H1 (cell line): ENCODE measurements at regions not wholly inside any gene's neighbourhood (a gene's known extent, or its start where the extent isn't known, plus 50 kb on each side); places are given as distances from the start of the nearest gene placed in this dataset.

Experiments
- CTCF ChIA-PET: fragments of 300-600 bp; sonication (Branson Sonifier 250); formaldehyde crosslinking; loops from one replicate; lab custom pipeline; 2021; ENCODE audit not compliant: partially characterized antibody; lab: Charles Lee
- POLR2A ChIA-PET: fragments of 300-600 bp; sonication (Branson Sonifier 250); formaldehyde crosslinking; loops from one replicate; lab custom pipeline; 2021; ENCODE audit warnings: inconsistent platforms; ENCODE audit not compliant: partially characterized antibody; lab: Charles Lee
- DNase-seq, 2 experiments: peaks; one replicate each; pipeline versions ENCODE4 v3.0.0 to v3.0.0-alpha.2; 2010 to 2022; ENCODE audit warnings: low spot score in 2 of 2, low read depth in 1 of 2, mixed read lengths in 1 of 2
- FAIRE-seq: peaks from 2 replicates; lab custom pipeline; 2011; peaks lifted over from hg19 to GRCh38; lab: Jason Lieb, UNC
- H2AFZ ChIP-seq: 2 replicates; pipeline ENCODE4 v1.8.1; 2012; ENCODE audit warnings: low read length, inconsistent platforms
- H2AK5ac ChIP-seq: 2 replicates; pipeline ENCODE4 v1.6.1; 2013; ENCODE audit warnings: low read depth, low read length
- H2BK120ac ChIP-seq: replicated peaks from 2 replicates; pipeline ENCODE3; 2013; ENCODE audit warnings: low read depth, low read length, inconsistent platforms
- H2BK12ac ChIP-seq: 2 replicates; pipeline ENCODE4 v1.6.1; 2013; ENCODE audit warnings: low read depth, low read length
- H2BK15ac ChIP-seq: 2 replicates; pipeline ENCODE4 v1.6.1; 2013; ENCODE audit warnings: low read length
- H2BK20ac ChIP-seq: 2 replicates; pipeline ENCODE4 v1.6.1; 2013; ENCODE audit warnings: low read length
- H2BK5ac ChIP-seq: 2 replicates; pipeline ENCODE4 v1.6.1; 2013; ENCODE audit warnings: low read depth, low read length
- H3K14ac ChIP-seq: 2 replicates; pipeline ENCODE4 v1.6.1; 2013; ENCODE audit warnings: inconsistent platforms; ENCODE audit not compliant: insufficient read length
- H3K18ac ChIP-seq: 2 replicates; pipeline ENCODE4 v1.6.1; 2013; ENCODE audit warnings: low read length; ENCODE audit errors: extremely low read depth
- H3K23ac ChIP-seq: 2 replicates; pipeline ENCODE4 v1.6.1; 2013; ENCODE audit warnings: inconsistent platforms; ENCODE audit not compliant: insufficient read length
- H3K23me2 ChIP-seq: 2 replicates; pipeline ENCODE4 v1.6.1; 2013; ENCODE audit warnings: low read depth, low read length
- H3K27ac ChIP-seq: 2 replicates; pipeline ENCODE4 v1.6.1; 2011; ENCODE audit warnings: low read depth, low read length, inconsistent platforms
- H3K27me3 ChIP-seq, 4 experiments: replicated peaks in 1 of 4; 1 replicate in 1 of 4; 2 replicates in 3 of 4; pipeline versions ENCODE4 v1.6.1 to v1.8.1; 2011 to 2013; ENCODE audit warnings: low read length in 3 of 4, mild to moderate bottlenecking in 3 of 4, inconsistent platforms in 2 of 4, mixed read lengths in 2 of 4, moderate library complexity in 1 of 4; ENCODE audit not compliant: control insufficient read depth in 3 of 4, insufficient read depth in 3 of 4; ENCODE audit errors: extremely low read depth in 1 of 4
- H3K36me3 ChIP-seq, 4 experiments: 2 replicates each; pipeline versions ENCODE4 v1.6.1 to v1.8.1; 2011 to 2013; ENCODE audit warnings: mild to moderate bottlenecking in 4 of 4, low read length in 3 of 4, moderate library complexity in 2 of 4, control low read depth in 1 of 4, inconsistent platforms in 1 of 4; ENCODE audit not compliant: insufficient read depth in 4 of 4, control insufficient read depth in 2 of 4
- H3K4ac ChIP-seq: replicated peaks from 2 replicates; pipeline ENCODE3; 2013; ENCODE audit warnings: low read length, low read depth, mixed read lengths, inconsistent platforms; ENCODE audit not compliant: insufficient read length
- H3K4me1 ChIP-seq, 4 experiments: replicated peaks in 1 of 4; 1 replicate in 1 of 4; 2 replicates in 3 of 4; pipeline versions ENCODE4 v1.6.1 to v1.8.1; 2011 to 2013; ENCODE audit warnings: low read length in 3 of 4, inconsistent platforms in 2 of 4, mixed read lengths in 1 of 4; ENCODE audit not compliant: insufficient read depth in 4 of 4, control insufficient read depth in 3 of 4
- H3K4me2 ChIP-seq, 2 experiments: 2 replicates each; pipeline versions ENCODE4 v1.6.1 to v1.8.1; 2011 to 2013; ENCODE audit warnings: low read depth in 2 of 2, low read length in 2 of 2, control low read depth in 1 of 2, inconsistent platforms in 1 of 2, mild to moderate bottlenecking in 1 of 2; ENCODE audit not compliant: insufficient read depth in 1 of 2
- H3K4me3 ChIP-seq, 4 experiments: fragments of 200-600, 300-600 bp in 1 of 4; sonication (generic), shearing (Covaris generic), sonication (Bioruptor Twin) in 1 of 4; 2 replicates each; pipeline versions ENCODE4 v1.5.1 to v1.8.1; 2011 to 2016; ENCODE audit warnings: low read length in 4 of 4, low read depth in 3 of 4, control low read depth in 2 of 4, inconsistent platforms in 2 of 4, mild to moderate bottlenecking in 2 of 4, mixed read lengths in 1 of 4, moderate library complexity in 1 of 4; ENCODE audit not compliant: insufficient read depth in 2 of 4; ENCODE audit errors: extremely low read depth in 1 of 4
- H3K56ac ChIP-seq: replicated peaks from 2 replicates; pipeline ENCODE3; 2013; ENCODE audit warnings: low read depth, mild to moderate bottlenecking, mixed read lengths, low read length, inconsistent platforms; ENCODE audit not compliant: insufficient read length
- H3K79me1 ChIP-seq: 2 replicates; pipeline ENCODE4 v1.6.1; 2013; ENCODE audit warnings: low read depth, low read length, control low read depth
- H3K79me2 ChIP-seq, 2 experiments: 2 replicates each; pipeline versions ENCODE4 v1.6.1 to v1.8.1; 2012 to 2013; ENCODE audit warnings: low read length in 2 of 2, mild to moderate bottlenecking in 2 of 2, inconsistent platforms in 1 of 2; ENCODE audit not compliant: insufficient read depth in 2 of 2, control insufficient read depth in 1 of 2
- H3K9ac ChIP-seq, 4 experiments: replicated peaks in 1 of 4; 1 replicate in 1 of 4; 2 replicates in 3 of 4; pipeline versions ENCODE4 v1.6.1 to v1.8.1; 2011 to 2013; ENCODE audit warnings: low read depth in 3 of 4, low read length in 3 of 4, control low read depth in 2 of 4, mild to moderate bottlenecking in 2 of 4, moderate library complexity in 2 of 4, inconsistent platforms in 1 of 4; ENCODE audit errors: extremely low read depth in 1 of 4
- H3K9me3 ChIP-seq, 2 experiments: 2 replicates each; pipeline versions ENCODE4 v1.6.1 to v1.8.1; 2012 to 2013; ENCODE audit warnings: mild to moderate bottlenecking in 2 of 2, moderate library complexity in 2 of 2, control low read depth in 1 of 2, inconsistent platforms in 1 of 2, low read depth in 1 of 2, low read length in 1 of 2, mixed read lengths in 1 of 2; ENCODE audit not compliant: insufficient read depth in 2 of 2
- H4K20me1 ChIP-seq, 2 experiments: replicated peaks in 1 of 2; 2 replicates each; pipeline versions ENCODE3 to v1.8.1; 2011 to 2013; ENCODE audit warnings: inconsistent platforms in 2 of 2, low read length in 2 of 2, mild to moderate bottlenecking in 1 of 2; ENCODE audit not compliant: insufficient read depth in 2 of 2, control insufficient read depth in 1 of 2
- H4K5ac ChIP-seq: 2 replicates; pipeline ENCODE4 v1.6.1; 2013; ENCODE audit warnings: low read length, low read depth, mixed read lengths, inconsistent platforms; ENCODE audit not compliant: insufficient read length
- H4K8ac ChIP-seq: 2 replicates; pipeline ENCODE4 v1.8.0; 2013; ENCODE audit warnings: mild to moderate bottlenecking, moderate library complexity, low read length, inconsistent platforms; ENCODE audit not compliant: insufficient read depth; ENCODE audit errors: extremely low read depth
- H4K91ac ChIP-seq: replicated peaks from 2 replicates; pipeline ENCODE3; 2013; ENCODE audit warnings: low read length, mixed read lengths, inconsistent platforms; ENCODE audit not compliant: insufficient read length
- ASH2L ChIP-seq: fragments of 200-600, 300-600 bp; sonication (generic); IDR thresholded peaks from one replicate; pipeline ENCODE4 v1.7.1; 2017; ENCODE audit warnings: low read length
- CBX5 ChIP-seq: fragments of 300-800, 300-1000 bp; sonication (generic); IDR thresholded peaks from 2 replicates; pipeline ENCODE4 v1.7.1; 2016; ENCODE audit warnings: antibody characterized with exemption, low read length, low read depth
- CBX8 ChIP-seq: fragments of 300-800, 300-1000 bp; sonication (generic); IDR thresholded peaks from 2 replicates; pipeline ENCODE4 v1.7.1; 2016; ENCODE audit warnings: low read depth, low read length, borderline replicate concordance
- EP300 ChIP-seq, 2 experiments: IDR thresholded peaks; 1 replicate in 1 of 2; 2 replicates in 1 of 2; pipeline ENCODE4 v1.6.1; 2011 to 2012; ENCODE audit warnings: low read depth in 2 of 2, low read length in 2 of 2, mild to moderate bottlenecking in 2 of 2, borderline replicate concordance in 1 of 2, inconsistent platforms in 1 of 2, moderate library complexity in 1 of 2
- EZH2 ChIP-seq: fragments of 200-600 bp; sonication (generic); IDR thresholded peaks from 2 replicates; pipeline ENCODE4 v1.7.1; 2012; ENCODE audit warnings: low read depth, mild to moderate bottlenecking, moderate library complexity, low read length, inconsistent platforms; ENCODE audit not compliant: severe bottlenecking
- KDM1A ChIP-seq: fragments of 200-600, 300-600 bp; sonication (generic); IDR thresholded peaks from 2 replicates; pipeline ENCODE4 v1.7.1; 2016; ENCODE audit warnings: mild to moderate bottlenecking, low read length, borderline replicate concordance
- MAX ChIP-seq: IDR thresholded peaks from 2 replicates; pipeline ENCODE4 v1.6.1; 2012; ENCODE audit warnings: inconsistent platforms
- NANOG ChIP-seq: IDR thresholded peaks from 2 replicates; pipeline ENCODE4 v1.6.1; 2011; ENCODE audit warnings: low read length, low read depth, mild to moderate bottlenecking, inconsistent platforms; ENCODE audit not compliant: insufficient read depth, poor library complexity, severe bottlenecking
- POLR2AphosphoS5 ChIP-seq: IDR thresholded peaks from 2 replicates; pipeline ENCODE4 v1.6.1; 2011; ENCODE audit warnings: low read depth, low read length
- SP1 ChIP-seq: IDR thresholded peaks from 2 replicates; pipeline ENCODE4 v1.6.1; 2011; ENCODE audit warnings: low read depth, low read length
- TAF1 ChIP-seq: IDR thresholded peaks from 2 replicates; pipeline ENCODE4 v1.6.1; 2011; ENCODE audit warnings: mild to moderate bottlenecking, low read depth, low read length
- TAF7 ChIP-seq: optimal IDR thresholded peaks from 2 replicates; pipeline ENCODE3; 2011; ENCODE audit warnings: low read depth, mild to moderate bottlenecking, inconsistent platforms, low read length, moderate library complexity, borderline replicate concordance
- TEAD4 ChIP-seq: IDR thresholded peaks from 2 replicates; pipeline ENCODE4 v1.6.1; 2012; ENCODE audit warnings: low read depth, low read length, inconsistent platforms, mixed read lengths
- WGBS, 2 experiments: shearing (Covaris generic) in 1 of 2; methylation state at CpG; one replicate each; pipeline versions ENCODE4 v1.1.6 to v1.1.7; 2013 to 2015; ENCODE audit warnings: low lambda C conversion rate in 2 of 2, mixed read lengths in 2 of 2, inconsistent platforms in 1 of 2, low coverage in 1 of 2, missing lambda C conversion rate in 1 of 2; ENCODE audit not compliant: insufficient replicate concordance in 2 of 2, insufficient coverage in 1 of 2, insufficient read length in 1 of 2; ENCODE audit errors: extremely low coverage in 1 of 2, missing lambda C conversion rate in 1 of 2; 5-methylcytosine and 5-hydroxymethylcytosine counted together

- FAIRE-seq (peak; percentile 97), DNase-seq (peak; percentile 56 to 73)
- no peaks in the 10 kb centered on the region for H3K27me3 ChIP-seq
- ChIA-PET POLR2A (interaction anchor here (0.6 kb wide), 1 partner anchor 68 kb away, joined by 3 read pairs; no protein-coding TSS in a partner anchor), CTCF (interaction anchor here (0.8 to 3.9 kb wide), 17 partner anchors 9 to 221 kb away, joined by 3 to 25 read pairs (median 4); no protein-coding TSS in a partner anchor)
- H3K4me3 ChIP-seq, result peak overlapping the region in 1 of 4 experiments; percentile 16; a peak in 1 of 8 replicates
- no peak overlapping the region for H2BK20ac ChIP-seq
- no peak overlapping the region for H2BK12ac ChIP-seq
- no peaks in the 10 kb centered on the region for H3K79me1 ChIP-seq
- H3K18ac ChIP-seq, result no peak overlapping the region
- no peak overlapping the region for H4K5ac ChIP-seq
- H3K9me3 ChIP-seq, result no peaks in the 10 kb centered on the region
- H2BK5ac ChIP-seq, result no peak overlapping the region
- WGBS, 2 experiments, result 47% methylated on average over 7 of the region's 7 CpGs; no CpG with 5 or more reads in 1 of the 2 experiments
- H3K36me3 ChIP-seq, result no peaks in the 10 kb centered on the region
- H3K9ac ChIP-seq, result no peak overlapping the region
- H4K20me1 ChIP-seq, result no peaks in the 10 kb centered on the region
- H2BK120ac ChIP-seq, result no peak overlapping the region
- H3K14ac ChIP-seq, result no peak overlapping the region
- H2BK15ac ChIP-seq, result no peak overlapping the region
- H2AK5ac ChIP-seq, result no peak overlapping the region
- no peak overlapping the region for H3K56ac ChIP-seq
- no peak overlapping the region for H3K4ac ChIP-seq
- no peak overlapping the region for H3K23ac ChIP-seq
- no peak overlapping the region for H4K91ac ChIP-seq
- H3K79me2 ChIP-seq, result no peaks in the 10 kb centered on the region
- no peak overlapping the region for H4K8ac ChIP-seq
- peaks cover 0 to 6% (median 2%) of the 10 kb centered on the region in 4 experiments; a peak in 4 of 7 replicates for H3K4me1 ChIP-seq
- peak overlapping the region; percentile 8 to 41; a peak in 1 of 4 replicates for H3K4me2 ChIP-seq
- H3K23me2 ChIP-seq, result no peaks in the 10 kb centered on the region
- H3K27ac ChIP-seq, result no peak overlapping the region
- 0 out of 2 replicates have a peak overlapping the region, but pooled peaks have one; percentile 29 for H2AFZ ChIP-seq
- peak; percentile 66 for TF ChIP-seq ASH2L
- peak; percentile 64 for TF ChIP-seq NANOG
- TF ChIP-seq CBX8, result no peak
- 0 out of 2 replicates have a peak, but pooled peaks have one; percentile 19 for TF ChIP-seq TAF1
- TF ChIP-seq TAF7, result peak; percentile 26
- peak; percentile 83; the same call in 1 of the 2 replicates for TF ChIP-seq KDM1A
- TF ChIP-seq SP1, result no peak
- no peak for TF ChIP-seq TEAD4
- 0 out of 2 replicates have a peak, but pooled peaks have one; percentile 20 for TF ChIP-seq MAX
- no peak for TF ChIP-seq CBX5
- TF ChIP-seq EZH2, result no peak
- TF ChIP-seq EP300 (IDR thresholded peaks at IDR 0.05; ENCODE audit: borderline replicate concordance in 1 of 2, low read depth in 2 of 2, low read length in 2 of 2), result peak in 1 of 2 experiments; percentile 76; a peak in 1 of 3 replicates
- no peak; the same call in 1 of the 2 replicates for TF ChIP-seq POLR2AphosphoS5
Measured at GRCh38 chr18:25743646-25744151, 346.7 kb downstream of the SS18 start.
